ENCODE measurements at regions not wholly inside any gene's neighbourhood (a gene's known extent, or its start where the extent isn't known, plus 50 kb on each side); places are given as distances from the start of the nearest gene placed in this dataset.

GRCh38 chr2:54053830-54054229, 61.6 kb upstream of the ACYP2 start:
- TF ChIP-seq ZFX (IDR thresholded peaks at IDR 0.05) (no peak), ZNF274 (IDR thresholded peaks at IDR 0.05; ENCODE audit: low read depth, low read length) (no peak), RAD21 (IDR thresholded peaks at IDR 0.05; ENCODE audit: low read depth) (no peak), CEBPB (IDR thresholded peaks at IDR 0.05; ENCODE audit: low read depth) (no peak), SRF (IDR thresholded peaks at IDR 0.05; ENCODE audit: low read depth) (no peak), TCF7L2 (IDR thresholded peaks at IDR 0.05; ENCODE audit: borderline replicate concordance, extremely low read depth, insufficient read depth, insufficient read length) (no peak), SP1 (IDR thresholded peaks at IDR 0.05; ENCODE audit: low read depth) (no peak), JUND (IDR thresholded peaks at IDR 0.05) (no peak), EZH2 (IDR thresholded peaks at IDR 0.05) (no peak), SIN3A (IDR thresholded peaks at IDR 0.05; ENCODE audit: low read depth) (no peak), FOSL1 (IDR thresholded peaks at IDR 0.05; ENCODE audit: low read depth) (no peak), YY1 (IDR thresholded peaks at IDR 0.05; ENCODE audit: extremely low read depth, insufficient replicate concordance, low read depth, low read length) (no peak), POLR2A (IDR thresholded peaks at IDR 0.05; ENCODE audit: borderline replicate concordance, extremely low read depth, insufficient read depth, insufficient read length) (no peak), ELF1 (IDR thresholded peaks at IDR 0.05; ENCODE audit: borderline replicate concordance, low read depth) (no peak), POLR2AphosphoS5 (IDR thresholded peaks at IDR 0.05; ENCODE audit: low read depth, low read length) (no peak), CTCF (IDR thresholded peaks at IDR 0.05 in 2 of 3, conservative IDR thresholded peaks at IDR 0.05 in 1 of 3; ENCODE audit: borderline replicate concordance in 1 of 3, insufficient read depth in 1 of 3, low read depth in 2 of 3, low read length in 2 of 3) (no peak)
- TF ChIP-seq, protein P1, sequence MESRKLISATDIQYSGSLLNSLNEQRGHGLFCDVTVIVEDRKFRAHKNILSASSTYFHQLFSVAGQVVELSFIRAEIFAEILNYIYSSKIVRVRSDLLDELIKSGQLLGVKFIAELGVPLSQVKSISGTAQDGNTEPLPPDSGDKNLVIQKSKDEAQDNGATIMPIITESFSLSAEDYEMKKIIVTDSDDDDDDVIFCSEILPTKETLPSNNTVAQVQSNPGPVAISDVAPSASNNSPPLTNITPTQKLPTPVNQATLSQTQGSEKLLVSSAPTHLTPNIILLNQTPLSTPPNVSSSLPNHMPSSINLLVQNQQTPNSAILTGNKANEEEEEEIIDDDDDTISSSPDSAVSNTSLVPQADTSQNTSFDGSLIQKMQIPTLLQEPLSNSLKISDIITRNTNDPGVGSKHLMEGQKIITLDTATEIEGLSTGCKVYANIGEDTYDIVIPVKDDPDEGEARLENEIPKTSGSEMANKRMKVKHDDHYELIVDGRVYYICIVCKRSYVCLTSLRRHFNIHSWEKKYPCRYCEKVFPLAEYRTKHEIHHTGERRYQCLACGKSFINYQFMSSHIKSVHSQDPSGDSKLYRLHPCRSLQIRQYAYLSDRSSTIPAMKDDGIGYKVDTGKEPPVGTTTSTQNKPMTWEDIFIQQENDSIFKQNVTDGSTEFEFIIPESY (IDR thresholded peaks at IDR 0.05; ENCODE audit: extremely low read depth, insufficient replicate concordance, low read length), result no peak
- Histone ChIP-seq H3K79me2 (ENCODE audit: insufficient read depth, low read length) (no peaks in the 10 kb centered on the region), H3K4me1 (ENCODE audit: control insufficient read depth in 1 of 2, insufficient read depth in 2 of 2, low read length in 2 of 2) (0 out of 4 replicates have a peak, but pooled peaks cover 0 to 3% of the 10 kb centered on the region in 2 experiments), H3K9me2 (ENCODE audit: insufficient read depth) (no peaks in the 10 kb centered on the region), H3K27ac (ENCODE audit: low read depth, low read length) (no peak overlapping the region), H4K20me1 (ENCODE audit: insufficient read depth) (no peaks in the 10 kb centered on the region), H3K9me3 (ENCODE audit: control insufficient read depth in 1 of 2, insufficient read depth in 1 of 2, low read depth in 1 of 2, low read length in 2 of 2) (no peaks in the 10 kb centered on the region), H3K4me3 (replicated peaks in 1 of 2; ENCODE audit: low read depth in 1 of 2, low read length in 2 of 2) (no peak overlapping the region), H3K27me3 (ENCODE audit: insufficient read depth, low read length) (no peaks in the 10 kb centered on the region), H3K9ac (ENCODE audit: low read length) (no peak overlapping the region), H3K4me2 (ENCODE audit: low read length) (no peak overlapping the region), H2AFZ (ENCODE audit: low read depth, low read length, poor library complexity, severe bottlenecking) (no peak overlapping the region), H3K36me3 (ENCODE audit: control insufficient read depth in 1 of 2, insufficient read depth in 2 of 2, low read length in 2 of 2) (no peaks in the 10 kb centered on the region)
- no TSS peak for BruUV-seq (replicated peaks)
- ChIA-PET POLR2A (interaction anchor here (1.0 kb wide), 1 partner anchor 16 kb away, joined by 3 read pairs; no protein-coding TSS in a partner anchor), RAD21 (ENCODE audit: low non-redundant PET in 1 of 2, low total read pairs in 2 of 2, uncharacterized antibody in 2 of 2, unreplicated experiment in 2 of 2) (interaction anchor here in 1 of 2 experiments (0.6 kb wide), 1 partner anchor 82 kb away, joined by 3 read pairs; no protein-coding TSS in a partner anchor), CTCF (no interaction called here)
- ATAC-seq, result no peak
- intact Hi-C loops (cut with micrococcal nuclease), result no loop called here
- DNase-seq (ENCODE audit: low read depth, low spot score), result no peak
